Activated naive CD8-positive, alpha-beta T cell treated with anti-CD3 and anti-CD28 coated beads, Interleukin-2, amount 50 U/mL, for 16 hours (primary cell): ENCODE measurements at regions not wholly inside any gene's neighbourhood (a gene's known extent, or its start where the extent isn't known, plus 50 kb on each side); places are given as distances from the start of the nearest gene placed in this dataset.

Source experiments
- DNase-seq: peaks from one replicate; pipeline ENCODE4 v3.0.0-alpha.2; 2020; ENCODE audit warnings: low read depth, low spot score

- DNase-seq, result no peak
These were observed 424.8 kb downstream of the TLE1 start for GRCh38 chr9:81264516-81264915.

- no peak for DNase-seq
These were observed 429.5 kb downstream of the TLE1 start for GRCh38 chr9:81259896-81260295.

GRCh38 chr9:81256368-81256767 lies 433.0 kb downstream of the TLE1 start:
- DNase-seq, result no peak

- DNase-seq, result no peak
These were observed 438.7 kb downstream of the TLE1 start for GRCh38 chr9:81250606-81251005.

GRCh38 chr9:81250041-81250440 lies 439.3 kb downstream of the TLE1 start:
- no peak for DNase-seq

- DNase-seq, result no peak
These were observed 443.9 kb downstream of the TLE1 start for GRCh38 chr9:81245254-81245956.

- DNase-seq, result no peak
These were observed 444.7 kb downstream of the TLE1 start for GRCh38 chr9:81244631-81245030.

- no peak for DNase-seq
These were observed 446.5 kb downstream of the TLE1 start for GRCh38 chr9:81242866-81243265.

GRCh38 chr9:81239388-81239787 lies 450.0 kb downstream of the TLE1 start:
- no peak for DNase-seq

GRCh38 chr9:81237565-81238231 lies 451.6 kb downstream of the TLE1 start:
- no peak for DNase-seq

GRCh38 chr9:81234924-81235610 lies 454.3 kb downstream of the TLE1 start:
- DNase-seq, result no peak

GRCh38 chr9:81231011-81231410 lies 458.3 kb downstream of the TLE1 start:
- no peak for DNase-seq

- DNase-seq, result no peak
These were observed 461.7 kb downstream of the TLE1 start for GRCh38 chr9:81227507-81228245.

- no peak for DNase-seq
These were observed 463.8 kb downstream of the TLE1 start for GRCh38 chr9:81225596-81225995.

- DNase-seq, result no peak
These were observed 464.9 kb downstream of the TLE1 start for GRCh38 chr9:81224166-81225081.

- no peak for DNase-seq
These were observed 474.4 kb downstream of the TLE1 start for GRCh38 chr9:81214975-81215374.

GRCh38 chr9:81213456-81213855 lies 475.9 kb downstream of the TLE1 start:
- no peak for DNase-seq

GRCh38 chr9:81211741-81212140 lies 477.6 kb downstream of the TLE1 start:
- DNase-seq, result no peak

GRCh38 chr9:81207651-81208050 lies 481.7 kb downstream of the TLE1 start:
- DNase-seq, result no peak

GRCh38 chr9:81202292-81202691 lies 487.1 kb downstream of the TLE1 start:
- DNase-seq, result no peak

- DNase-seq, result no peak
These were observed 494.1 kb downstream of the TLE1 start for GRCh38 chr9:81195206-81195605.
